SK-N-SH (cell line): ENCODE measurements at regions not wholly inside any gene's neighbourhood (a gene's known extent, or its start where the extent isn't known, plus 50 kb on each side); places are given as distances from the start of the nearest gene placed in this dataset.

ENCODE experiments used
- MAX ChIP-seq: IDR thresholded peaks from 2 replicates; pipeline ENCODE4 v1.4.0; 2012; ENCODE audit warnings: low read depth
- TF ChIP-seq, protein P1 (sequence below): fragments of 200-600 bp; sonication (generic); IDR thresholded peaks from 2 replicates; pipeline ENCODE4 v1.6.1; 2017; ENCODE audit warnings: antibody characterized with exemption, mild to moderate bottlenecking, moderate library complexity

DNA sequence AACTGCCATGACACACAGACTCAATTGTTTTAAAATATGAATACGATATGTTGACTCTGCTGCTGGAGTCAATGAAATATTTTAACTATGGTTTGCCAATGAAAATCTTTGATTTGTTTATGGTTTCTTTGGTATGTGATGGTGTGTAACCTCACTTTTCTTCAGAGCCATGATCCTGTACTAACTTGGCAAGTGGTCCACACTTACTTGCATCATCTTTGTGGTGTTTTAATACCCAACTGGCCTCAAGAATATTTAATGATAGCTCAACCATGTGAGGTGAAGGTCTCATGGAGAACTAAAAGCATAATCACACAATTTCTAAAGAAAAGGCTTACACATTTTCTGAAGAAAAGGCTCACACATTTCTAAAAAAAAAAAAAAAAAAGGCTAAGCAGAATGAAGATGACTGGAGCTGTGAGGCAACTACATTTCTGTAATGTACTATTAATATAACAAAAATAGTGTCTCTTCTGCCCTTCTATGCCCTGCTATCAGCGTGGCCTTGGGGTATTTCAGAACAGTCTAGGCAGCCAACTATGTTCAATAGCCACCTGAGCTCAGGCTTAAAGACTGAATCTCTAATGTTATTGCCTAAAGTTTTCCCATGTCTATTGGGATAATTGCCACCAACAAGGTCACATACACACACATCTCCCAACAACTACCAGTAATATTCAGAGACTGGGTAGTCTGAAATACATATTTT lies 395.0 kb downstream of the MLLT3 start:
- no peak for TF ChIP-seq MAX
- TF ChIP-seq, protein P1, sequence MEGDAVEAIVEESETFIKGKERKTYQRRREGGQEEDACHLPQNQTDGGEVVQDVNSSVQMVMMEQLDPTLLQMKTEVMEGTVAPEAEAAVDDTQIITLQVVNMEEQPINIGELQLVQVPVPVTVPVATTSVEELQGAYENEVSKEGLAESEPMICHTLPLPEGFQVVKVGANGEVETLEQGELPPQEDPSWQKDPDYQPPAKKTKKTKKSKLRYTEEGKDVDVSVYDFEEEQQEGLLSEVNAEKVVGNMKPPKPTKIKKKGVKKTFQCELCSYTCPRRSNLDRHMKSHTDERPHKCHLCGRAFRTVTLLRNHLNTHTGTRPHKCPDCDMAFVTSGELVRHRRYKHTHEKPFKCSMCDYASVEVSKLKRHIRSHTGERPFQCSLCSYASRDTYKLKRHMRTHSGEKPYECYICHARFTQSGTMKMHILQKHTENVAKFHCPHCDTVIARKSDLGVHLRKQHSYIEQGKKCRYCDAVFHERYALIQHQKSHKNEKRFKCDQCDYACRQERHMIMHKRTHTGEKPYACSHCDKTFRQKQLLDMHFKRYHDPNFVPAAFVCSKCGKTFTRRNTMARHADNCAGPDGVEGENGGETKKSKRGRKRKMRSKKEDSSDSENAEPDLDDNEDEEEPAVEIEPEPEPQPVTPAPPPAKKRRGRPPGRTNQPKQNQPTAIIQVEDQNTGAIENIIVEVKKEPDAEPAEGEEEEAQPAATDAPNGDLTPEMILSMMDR, result no peak
